HG03135 (cell line): ENCODE measurements at regions not wholly inside any gene's neighbourhood (a gene's known extent, or its start where the extent isn't known, plus 50 kb on each side); places are given as distances from the start of the nearest gene placed in this dataset.

Experiments used
- ATAC-seq: cut with Tn5 transposase; IDR thresholded peaks from one replicate; pipeline ENCODE4 v1.9.1; 2021; ENCODE audit warnings: mild to moderate bottlenecking, moderate library complexity; ENCODE audit not compliant: unreplicated experiment

DNA sequence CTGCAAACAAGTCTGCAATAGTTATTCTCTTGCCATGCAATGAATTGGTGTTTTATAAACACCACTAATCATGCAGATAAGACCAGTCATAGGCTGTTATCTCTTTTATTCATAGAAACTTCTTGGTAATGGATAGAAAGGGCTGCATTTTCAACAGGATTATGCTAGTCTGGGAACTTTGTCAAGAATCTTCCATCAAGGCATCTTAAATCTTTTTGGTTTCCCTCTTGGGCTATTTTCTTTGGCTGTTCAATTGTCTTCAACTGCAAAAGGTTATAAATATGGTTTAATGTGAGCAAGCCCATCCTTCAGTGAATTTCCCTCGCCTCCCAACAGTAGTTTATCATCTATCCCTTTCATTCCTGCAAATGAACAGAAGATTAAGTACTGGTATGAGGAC, 59.0 kb upstream of the MINAR1 start:
- no peak for ATAC-seq

DNA sequence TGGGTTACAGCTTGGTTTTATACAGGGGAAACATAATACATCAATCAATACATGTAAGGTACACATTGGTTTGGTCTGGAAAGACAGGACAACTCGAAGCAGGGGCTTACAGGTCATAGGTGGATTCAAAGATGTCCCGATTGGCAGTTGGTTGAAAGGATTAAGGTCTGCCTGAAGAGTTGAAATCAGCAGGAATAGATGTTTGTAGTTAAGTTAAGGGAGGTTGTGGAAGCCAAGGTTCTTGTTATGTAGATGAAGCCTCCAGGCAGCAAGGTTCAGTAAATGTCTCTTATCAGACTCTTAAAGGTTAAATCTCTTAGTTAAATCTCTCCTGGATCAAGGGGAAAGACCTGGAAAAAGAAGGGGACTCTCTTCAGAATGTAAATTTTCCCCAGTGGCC, 58.4 kb upstream of the MINAR1 start:
- ATAC-seq = no peak

DNA sequence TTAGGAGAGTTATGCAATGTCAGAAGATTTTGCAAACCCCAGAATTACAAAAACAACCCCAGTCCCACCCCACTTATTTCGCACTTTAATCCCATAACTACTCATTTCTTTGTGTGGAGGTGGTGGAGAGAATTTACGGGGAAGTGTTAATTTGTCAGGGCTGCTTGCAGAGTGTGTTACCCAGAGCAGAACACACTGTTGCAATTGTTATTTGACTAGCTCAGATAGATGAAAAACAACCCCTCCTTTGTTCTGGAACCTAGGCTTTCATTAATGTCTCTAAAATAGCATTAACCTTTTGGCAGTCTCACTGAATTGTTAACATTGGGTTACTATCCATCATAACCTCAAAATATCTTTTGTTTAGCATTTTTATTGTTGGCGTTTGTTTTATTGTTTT, 55.8 kb upstream of the MINAR1 start:
- no peak for ATAC-seq

DNA sequence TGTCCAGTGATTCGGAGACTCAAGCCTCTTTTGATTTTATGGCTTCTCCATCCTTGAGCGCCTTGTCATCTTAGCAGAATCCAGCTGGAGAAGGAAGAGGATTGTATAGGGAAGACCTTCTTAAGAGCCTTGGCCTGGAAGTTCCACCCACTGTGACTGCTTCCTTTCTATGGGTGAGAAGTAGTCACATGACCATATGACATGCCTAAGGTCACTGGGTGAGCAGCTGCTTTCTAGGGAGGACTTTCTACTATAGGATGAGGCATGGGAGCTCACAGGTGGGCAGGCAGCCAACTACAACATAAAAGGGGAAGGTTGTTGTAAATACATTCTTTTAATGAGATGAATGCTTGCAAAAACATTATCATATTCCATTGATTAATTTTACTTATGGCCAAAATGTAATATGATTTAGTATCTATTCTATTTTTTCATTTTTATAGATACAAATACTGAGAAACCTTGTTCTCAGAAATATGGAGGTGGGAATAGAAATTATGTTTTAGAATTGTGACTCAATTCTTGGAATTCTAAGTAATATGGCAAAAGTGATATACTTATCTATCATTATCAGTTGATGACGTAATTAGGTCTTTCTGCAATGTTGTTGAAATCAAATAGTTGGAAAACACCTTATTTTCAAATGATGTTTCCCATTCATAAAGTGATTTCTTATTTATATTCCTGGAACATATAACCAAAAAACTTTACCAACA, 53.6 kb upstream of the MINAR1 start:
- ATAC-seq = no peak

DNA sequence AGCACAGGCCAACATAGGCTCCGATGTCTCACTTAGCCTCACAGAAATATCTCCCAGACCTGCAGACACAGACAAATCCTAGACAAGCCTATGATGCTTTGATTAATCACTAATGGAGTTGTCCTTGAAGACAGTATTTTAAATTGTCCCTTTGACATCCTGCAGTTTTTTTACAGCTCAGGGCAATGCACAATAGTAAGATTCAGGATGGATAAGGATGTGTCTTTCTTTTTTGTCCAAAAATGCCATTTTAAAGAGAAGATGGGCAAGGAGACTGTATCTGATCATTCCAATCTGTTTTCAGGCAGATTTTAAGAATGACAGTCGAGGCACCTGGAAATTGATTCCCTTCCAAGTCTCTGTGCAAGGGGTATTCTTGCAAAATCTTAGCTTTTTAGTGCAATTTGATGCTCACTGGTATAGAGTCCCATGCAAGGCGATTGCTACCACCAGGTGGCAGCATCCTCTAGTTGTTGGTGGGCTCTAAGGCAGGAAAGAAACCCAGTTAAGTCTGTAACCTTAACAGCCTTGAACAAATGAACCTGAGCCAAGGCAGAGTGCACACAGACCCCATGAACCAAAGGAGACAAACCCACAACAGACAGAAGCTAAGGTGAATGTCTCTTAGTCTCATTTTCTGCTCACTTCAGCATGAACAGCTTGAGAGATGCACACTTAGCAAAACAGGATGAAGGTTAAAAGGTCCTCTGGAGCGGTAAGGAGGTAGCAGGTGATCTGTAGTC, 51.2 kb upstream of the MINAR1 start:
- peak; percentile 65 for ATAC-seq

DNA sequence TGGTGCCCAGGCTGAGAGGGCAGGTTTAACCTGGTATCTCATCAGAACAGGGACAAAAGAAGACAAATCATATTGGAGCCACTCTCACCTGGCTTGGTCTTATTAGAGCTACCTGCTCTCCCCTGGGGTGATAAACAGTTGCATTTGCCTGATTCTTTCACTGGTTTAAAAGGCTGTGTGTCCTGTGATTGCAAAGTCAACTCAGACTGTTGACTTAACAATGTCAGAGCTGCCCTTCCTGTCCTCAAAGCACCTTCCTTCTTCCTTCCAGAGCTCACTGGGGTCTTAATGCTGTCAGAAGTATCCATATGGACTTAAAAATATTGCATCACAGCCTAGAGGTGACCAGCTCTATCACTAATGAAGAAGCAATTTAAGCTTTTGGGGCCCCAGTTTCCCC, 50.5 kb upstream of the MINAR1 start:
- ATAC-seq = no peak
